Transverse colon (tissue), 4 donors: ENCODE measurements at regions not wholly inside any gene's neighbourhood (a gene's known extent, or its start where the extent isn't known, plus 50 kb on each side); places are given as distances from the start of the nearest gene placed in this dataset.

Experiments used
- DNase-seq: peaks from one replicate; pipeline ENCODE4 v3.0.0-alpha.2; 2019
- H3K27ac ChIP-seq, 4 donors: fragments of 200-600 bp; sonication (generic); 2 replicates each; pipeline ENCODE4 v1.5.1; 2016 to 2018; ENCODE audit warnings: inconsistent platforms in 4 of 4
- H3K27me3 ChIP-seq: fragments of 200-600 bp; sonication (generic); 2 replicates; pipeline ENCODE4 v1.5.1; 2017; ENCODE audit warnings: inconsistent platforms
- H3K36me3 ChIP-seq, 4 donors: fragments of 200-600 bp; sonication (generic); 2 replicates each; pipeline ENCODE4 v1.5.1; 2017 to 2019; ENCODE audit warnings: inconsistent platforms in 4 of 4
- H3K4me1 ChIP-seq, 4 donors: fragments of 200-600 bp; sonication (generic); 2 replicates each; pipeline ENCODE4 v1.5.1; 2017 to 2020; ENCODE audit warnings: inconsistent platforms in 4 of 4
- H3K4me3 ChIP-seq, 4 donors: fragments of 200-600 bp; sonication (generic); 1 replicate in 1 of 4; 2 replicates in 3 of 4; pipeline versions ENCODE4 v1.5.1 to v1.6.1; 2017 to 2019; ENCODE audit warnings: inconsistent platforms in 4 of 4
- H3K9me3 ChIP-seq, 2 donors: fragments of 200-600 bp; sonication (generic); 2 replicates each; pipeline ENCODE4 v1.5.1; 2017 to 2019; ENCODE audit warnings: inconsistent platforms in 2 of 2
- CTCF ChIP-seq, 5 experiments: fragments of 200-600 bp in 3 of 5; fragments of 450-650 bp in 2 of 5; sonication (generic) in 3 of 5; IDR thresholded peaks; 1 replicate in 2 of 5; 2 replicates in 3 of 5; pipeline ENCODE4 v1.5.1; 2016 to 2017; ENCODE audit warnings: antibody characterized with exemption in 5 of 5, inconsistent platforms in 3 of 5, mild to moderate bottlenecking in 2 of 5, moderate library complexity in 1 of 5
- EP300 ChIP-seq: sonication (generic); formaldehyde crosslinking; IDR thresholded peaks from one replicate; pipeline ENCODE4 v1.6.1; 2017; ENCODE audit warnings: antibody characterized with exemption, low read depth
- POLR2A ChIP-seq: fragments of 450-650 bp; IDR thresholded peaks from one replicate; pipeline ENCODE4 v1.6.1; 2016; ENCODE audit warnings: antibody characterized with exemption, mild to moderate bottlenecking, moderate library complexity
- POLR2AphosphoS5 ChIP-seq, 3 donors: sonication (generic); formaldehyde crosslinking; IDR thresholded peaks; one replicate each; pipeline ENCODE4 v1.6.1; 2016; ENCODE audit warnings: antibody characterized with exemption in 3 of 3
- WGBS, 2 donors: methylation state at CpG; one replicate each; pipeline ENCODE4 v1.1.5; 2018; ENCODE audit warnings: low coverage in 1 of 2; 5-methylcytosine and 5-hydroxymethylcytosine counted together
- in situ Hi-C, 4 donors: fragments of 200-750 bp; cut with MboI; loops; one replicate each; pipeline versions ENCODE4 v1.15.0 to v1.15.1; 2017; ENCODE audit warnings: low sequenced_read_pairs in 3 of 4, low pct_ligation_motif_present in 1 of 4, low pct_unique_long_range_greater_than_20kb in 1 of 4
- intact Hi-C: fragments of 100-400 bp; cut with DNase I; formaldehyde crosslinking; loops from one replicate; pipeline ENCODE4 v1.15.1; 2023; ENCODE audit warnings: low total_unique reads
- small RNA-seq, 4 donors: library from RNA; depleted of rRNA; stranded (forward); fragments of <200 nt; gene quantifications; one replicate each; pipeline ENCODE3, GENCODE V24; 2016

- no peak for TF ChIP-seq POLR2AphosphoS5 (IDR thresholded peaks at IDR 0.05)
- TF ChIP-seq EP300: no peak
- no peak for TF ChIP-seq POLR2A
- no peak for TF ChIP-seq CTCF (IDR thresholded peaks at IDR 0.05)
- no peak overlapping the region for H3K27ac ChIP-seq
- H3K27me3 ChIP-seq: no peaks in the 10 kb centered on the region
- in situ Hi-C loops (no loop called here), intact Hi-C loops (no loop called here)
- no peaks in the 10 kb centered on the region for H3K36me3 ChIP-seq
- H3K4me3 ChIP-seq: no peak overlapping the region
- no peak for DNase-seq
- H3K4me1 ChIP-seq: no peaks in the 10 kb centered on the region
- H3K9me3 ChIP-seq: no peaks in the 10 kb centered on the region
These were observed 58.6 kb upstream of the VRK2 start for GRCh38 chr2:57987835-57988573.

DNA sequence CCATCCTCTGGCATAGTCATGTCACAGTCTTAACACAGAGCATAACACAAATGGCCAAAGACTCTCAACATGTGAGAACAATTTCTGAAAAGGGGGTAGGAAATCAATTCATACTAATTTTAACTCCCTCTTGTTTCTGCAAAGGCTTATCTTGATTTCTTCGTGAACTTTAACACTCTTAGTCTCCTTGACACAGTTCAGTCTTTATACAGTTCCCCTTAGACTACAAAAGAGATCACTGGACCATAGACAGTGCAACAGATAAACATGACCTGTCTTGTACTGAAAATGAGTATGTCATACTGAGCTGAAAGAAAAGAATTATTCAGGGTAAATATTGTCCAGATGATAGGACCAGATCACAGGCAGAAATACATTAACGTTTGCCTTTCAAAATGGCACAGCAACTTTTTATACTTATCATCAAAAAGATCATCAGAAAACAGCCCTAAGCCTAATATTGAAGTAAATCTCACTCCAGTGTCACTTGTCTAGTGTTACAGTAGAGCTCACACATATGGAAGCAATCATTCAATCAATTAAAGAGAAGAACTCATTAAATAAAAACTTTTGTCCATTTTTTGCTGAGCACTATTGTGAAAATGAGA lies 56.4 kb upstream of the VRK2 start:
- no peaks in the 10 kb centered on the region for H3K4me1 ChIP-seq
- no peak overlapping the region for H3K4me3 ChIP-seq
- H3K9me3 ChIP-seq: no peaks in the 10 kb centered on the region
- intact Hi-C loops (no loop called here), in situ Hi-C loops (no loop called here)
- H3K27ac ChIP-seq: no peak overlapping the region
- H3K27me3 ChIP-seq: no peaks in the 10 kb centered on the region
- TF ChIP-seq POLR2AphosphoS5 (IDR thresholded peaks at IDR 0.05) (no peak), EP300 (no peak), CTCF (IDR thresholded peaks at IDR 0.05) (no peak), POLR2A (no peak)
- no peaks in the 10 kb centered on the region for H3K36me3 ChIP-seq
- WGBS, 2 donors: 67 to 70% methylated on average over 2 of the region's 2 CpGs
- no peak for DNase-seq

Small RNA genes in the stretch of these regions (small RNA-seq; reads per million reads assigned to genes)
- gene PPIAP63 (0 reads per million in 4 donors), gene RF00592 (0 reads per million in 4 donors)
